HFF-Myc (cell line): ENCODE measurements at regions not wholly inside any gene's neighbourhood (a gene's known extent, or its start where the extent isn't known, plus 50 kb on each side); places are given as distances from the start of the nearest gene placed in this dataset.

Source experiments
- DNase-seq: peaks from one replicate; pipeline ENCODE4 v3.0.0-alpha.2; 2011; ENCODE audit warnings: low read depth; ENCODE audit errors: extremely low read depth
- H3K4me3 ChIP-seq: replicated peaks from 2 replicates; pipeline ENCODE4 v1.5.1; 2011; ENCODE audit warnings: low read depth, mild to moderate bottlenecking, control low read depth, low read length
- CTCF ChIP-seq: IDR thresholded peaks from 2 replicates; pipeline ENCODE4 v1.5.1; 2012; ENCODE audit warnings: mild to moderate bottlenecking, low read depth, low read length, control low read depth; ENCODE audit errors: missing control alignments

- DNase-seq: no peak
- H3K4me3 ChIP-seq: no peak overlapping the region
- no peak for TF ChIP-seq CTCF
Observed at GRCh38 chr5:117743337-117743736, 1168.7 kb upstream of the SEMA6A start.

GRCh38 chr5:117741655-117742206 lies 1167.1 kb upstream of the SEMA6A start:
- H3K4me3 ChIP-seq: no peak overlapping the region
- DNase-seq: no peak

GRCh38 chr5:117740268-117740667 lies 1165.6 kb upstream of the SEMA6A start:
- DNase-seq: no peak
- no peak for TF ChIP-seq CTCF
- H3K4me3 ChIP-seq: no peak overlapping the region

More at GRCh38 chr5:117741655-117742206, 1167.1 kb upstream of the SEMA6A start:
- TF ChIP-seq CTCF: no peak

GRCh38 chr5:117738571-117738970 lies 1163.9 kb upstream of the SEMA6A start:
- H3K4me3 ChIP-seq: no peak overlapping the region
- no peak for TF ChIP-seq CTCF
- no peak for DNase-seq

- H3K4me3 ChIP-seq: no peak overlapping the region
- no peak for DNase-seq
- no peak for TF ChIP-seq CTCF
Observed at GRCh38 chr5:117736698-117737097, 1162.1 kb upstream of the SEMA6A start.

- no peak for DNase-seq
- no peak overlapping the region for H3K4me3 ChIP-seq
- no peak for TF ChIP-seq CTCF
Observed at GRCh38 chr5:117734056-117734455, 1159.4 kb upstream of the SEMA6A start.

- H3K4me3 ChIP-seq: no peak overlapping the region
- TF ChIP-seq CTCF: no peak
- DNase-seq: no peak
Observed at GRCh38 chr5:117733051-117733450, 1158.4 kb upstream of the SEMA6A start.
